Glutamatergic neuron (in vitro differentiated cells): ENCODE measurements at regions not wholly inside any gene's neighbourhood (a gene's known extent, or its start where the extent isn't known, plus 50 kb on each side); places are given as distances from the start of the nearest gene placed in this dataset.
"Not testable (repeated sequence)": the region's sequence is repeated elsewhere in the genome, so short reads cannot be mapped to it uniquely, and the experiment has no call there.

Experiments used
- DNase-seq: peaks from one replicate; pipeline ENCODE4 v3.0.0; 2022
- H3K27ac Mint-ChIP-seq: one replicate; pipeline ENCODE4 v1.8.0; 2020; ENCODE audit warnings: mild to moderate bottlenecking, mixed read lengths, inconsistent platforms; ENCODE audit not compliant: unreplicated experiment
- H3K27me3 Mint-ChIP-seq: one replicate; pipeline ENCODE4 v1.8.0; 2020; ENCODE audit warnings: mild to moderate bottlenecking, moderate library complexity, mixed read lengths, inconsistent platforms; ENCODE audit not compliant: unreplicated experiment
- H3K36me3 Mint-ChIP-seq: one replicate; pipeline ENCODE4 v1.8.0; 2020; ENCODE audit warnings: mild to moderate bottlenecking, mixed read lengths, inconsistent platforms; ENCODE audit not compliant: unreplicated experiment
- H3K4me1 Mint-ChIP-seq: one replicate; pipeline ENCODE4 v1.8.0; 2020; ENCODE audit warnings: mild to moderate bottlenecking, low read depth, mixed read lengths, inconsistent platforms; ENCODE audit not compliant: unreplicated experiment
- H3K4me3 Mint-ChIP-seq: one replicate; pipeline ENCODE4 v1.8.0; 2020; ENCODE audit warnings: mild to moderate bottlenecking, mixed read lengths, inconsistent platforms; ENCODE audit not compliant: unreplicated experiment
- H3K9me3 Mint-ChIP-seq: one replicate; pipeline ENCODE4 v1.8.0; 2020; ENCODE audit warnings: mild to moderate bottlenecking, moderate library complexity, mixed read lengths, inconsistent platforms; ENCODE audit not compliant: unreplicated experiment
- CTCF ChIP-seq: fragments of 200-600 bp; sonication (generic); IDR thresholded peaks from one replicate; pipeline ENCODE4 v1.5.0; 2021; ENCODE audit not compliant: partially characterized antibody, unreplicated experiment

DNA sequence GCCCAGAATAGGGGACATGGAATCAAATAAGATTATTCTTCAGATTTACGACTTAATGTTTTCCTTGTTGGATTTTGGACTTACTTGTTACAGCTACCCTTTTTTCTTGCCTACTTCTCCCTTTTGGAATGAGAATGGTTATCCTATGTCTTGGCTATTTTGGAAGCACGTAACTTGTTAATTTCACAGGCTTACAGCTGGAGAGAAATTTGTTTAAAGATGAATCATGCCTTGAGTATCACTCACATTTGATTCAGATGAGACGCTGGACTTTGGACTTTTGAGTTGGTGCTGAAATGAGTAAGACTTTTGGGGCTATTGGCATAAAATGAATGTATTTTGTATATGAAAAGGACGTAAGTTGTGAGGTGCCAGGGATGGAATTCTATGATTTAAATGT lies 83.3 kb downstream of the SMPDL3A start:
- H3K27ac Mint-ChIP-seq: no peak overlapping the region
- no peaks in the 10 kb centered on the region for H3K36me3 Mint-ChIP-seq
- H3K27me3 Mint-ChIP-seq: no peaks in the 10 kb centered on the region
- peaks cover 4% of the 10 kb centered on the region for H3K4me1 Mint-ChIP-seq
- DNase-seq: no peak
- peaks cover 2% of the 10 kb centered on the region for H3K9me3 Mint-ChIP-seq
- H3K4me3 Mint-ChIP-seq: no peak overlapping the region
- TF ChIP-seq CTCF: no peak

- no peak for TF ChIP-seq CTCF
- peaks cover 4% of the 10 kb centered on the region for H3K4me1 Mint-ChIP-seq
- H3K27me3 Mint-ChIP-seq: no peaks in the 10 kb centered on the region
- no peak for DNase-seq
- H3K27ac Mint-ChIP-seq: no peak overlapping the region
- H3K36me3 Mint-ChIP-seq: peaks cover 2% of the 10 kb centered on the region
- peaks cover 3% of the 10 kb centered on the region for H3K9me3 Mint-ChIP-seq
- no peak overlapping the region for H3K4me3 Mint-ChIP-seq
Measured at GRCh38 chr6:122877302-122877701, 88.2 kb downstream of the SMPDL3A start.

DNA sequence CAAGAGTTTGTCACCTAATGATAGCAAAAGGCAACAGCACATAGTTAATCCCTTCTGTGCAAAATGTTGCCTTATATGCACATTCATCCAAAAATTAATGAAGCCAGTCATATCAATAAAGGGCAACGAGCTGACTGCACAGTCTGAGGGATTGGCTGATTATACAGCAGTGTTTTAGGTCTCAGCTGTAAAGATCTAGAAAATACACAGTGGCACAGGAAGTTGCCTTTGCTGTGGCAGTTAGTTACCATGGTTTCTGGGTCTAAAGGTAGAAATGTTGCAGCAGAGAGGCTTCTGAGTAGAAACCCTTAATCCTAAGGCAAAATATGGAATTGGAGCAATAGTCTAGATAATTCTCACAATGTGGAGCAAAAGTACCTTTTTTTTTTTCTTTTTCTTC lies 89.7 kb downstream of the SMPDL3A start:
- no peak overlapping the region for H3K4me3 Mint-ChIP-seq
- no peak for DNase-seq
- H3K4me1 Mint-ChIP-seq: peaks cover 2% of the 10 kb centered on the region
- H3K27ac Mint-ChIP-seq: no peak overlapping the region
- TF ChIP-seq CTCF: no peak
- no peaks in the 10 kb centered on the region for H3K27me3 Mint-ChIP-seq
- H3K9me3 Mint-ChIP-seq: peaks cover 4% of the 10 kb centered on the region
- H3K36me3 Mint-ChIP-seq: peaks cover 13% of the 10 kb centered on the region

DNA sequence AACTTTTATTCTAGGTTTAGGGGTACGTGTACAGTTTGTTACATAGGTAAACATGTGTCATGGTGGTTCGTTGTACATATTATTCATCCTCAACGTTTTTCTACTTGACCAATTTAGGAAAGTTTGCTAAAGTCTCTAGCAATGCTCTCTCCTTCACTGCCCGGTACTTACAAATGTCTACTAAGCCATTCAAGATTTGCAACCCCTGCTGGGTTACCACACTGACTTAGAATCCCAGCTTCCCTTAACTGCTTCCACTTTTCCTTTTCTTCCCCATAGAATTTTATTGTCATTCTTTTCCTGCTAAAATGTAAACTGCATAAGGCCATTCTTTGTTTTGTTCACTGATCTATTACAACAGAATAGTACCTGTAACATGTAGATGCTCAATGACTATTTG lies 97.4 kb downstream of the SMPDL3A start:
- Mint-ChIP-seq H3K27me3 (peaks cover 2% of the 10 kb centered on the region), H3K4me1 (peaks cover 15% of the 10 kb centered on the region), H3K27ac (no peak overlapping the region), H3K4me3 (no peak overlapping the region), H3K9me3 (peaks cover 2% of the 10 kb centered on the region), H3K36me3 (peaks cover 16% of the 10 kb centered on the region)
- no peak for TF ChIP-seq CTCF
- no peak for DNase-seq

DNA sequence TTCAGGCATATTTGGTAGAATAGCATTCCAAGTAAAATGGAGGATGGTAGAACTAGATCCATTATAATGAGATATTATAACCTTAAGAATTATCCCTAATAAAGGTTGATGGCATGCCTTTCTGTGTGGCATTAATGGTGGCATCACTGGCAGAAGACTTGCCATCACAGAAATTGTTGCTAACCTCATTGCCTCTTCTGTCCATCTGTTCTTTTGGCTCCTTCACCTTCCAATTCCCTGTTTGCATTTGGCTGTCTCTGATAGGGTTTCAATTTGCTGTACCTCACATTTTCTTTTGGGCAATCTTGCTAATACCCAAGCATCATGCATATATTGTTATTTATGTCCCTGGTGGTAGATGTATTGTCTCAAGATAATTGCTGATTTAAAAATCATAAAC lies 98.9 kb downstream of the SMPDL3A start:
- Mint-ChIP-seq H3K9me3 (no peaks in the 10 kb centered on the region), H3K4me3 (no peak overlapping the region), H3K4me1 (peaks cover 15% of the 10 kb centered on the region), H3K27me3 (peaks cover 2% of the 10 kb centered on the region), H3K27ac (no peak overlapping the region), H3K36me3 (peaks cover 8% of the 10 kb centered on the region)
- no peak for DNase-seq
- no peak for TF ChIP-seq CTCF

DNA sequence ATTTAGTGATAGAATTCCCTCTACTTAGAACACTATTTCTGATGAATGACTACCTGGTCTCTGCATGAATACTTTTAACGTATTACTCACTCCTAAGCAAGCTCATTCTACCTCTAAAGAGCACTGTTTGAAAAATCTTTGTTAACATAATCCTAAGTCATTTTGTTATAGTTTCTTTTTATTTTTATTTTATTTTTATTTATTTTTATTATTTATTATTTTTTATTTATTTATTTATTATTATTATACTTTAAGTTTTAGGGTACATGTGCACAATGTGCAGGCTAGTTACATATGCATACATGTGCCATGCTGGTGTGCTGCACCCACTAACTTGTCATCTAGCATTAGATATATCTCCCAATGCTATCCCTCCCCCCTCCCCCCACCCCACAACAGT lies 99.6 kb downstream of the SMPDL3A start:
- not testable (repeated sequence) for H3K27me3 Mint-ChIP-seq, H3K36me3 Mint-ChIP-seq, H3K9me3 Mint-ChIP-seq, H3K4me3 Mint-ChIP-seq, H3K27ac Mint-ChIP-seq, DNase-seq
- peaks cover 15% of the 10 kb centered on the region for H3K4me1 Mint-ChIP-seq
